Adrenal gland (tissue), 5 donors: ENCODE measurements at regions not wholly inside any gene's neighbourhood (a gene's known extent, or its start where the extent isn't known, plus 50 kb on each side); places are given as distances from the start of the nearest gene placed in this dataset.

Experiments
- POLR2A ChIP-seq, 2 donors: fragments of 450-650 bp; IDR thresholded peaks; one replicate each; pipeline ENCODE4 v1.6.1; 2017; ENCODE audit warnings: antibody characterized with exemption in 2 of 2, mild to moderate bottlenecking in 2 of 2, moderate library complexity in 1 of 2
- TF ChIP-seq, protein P1 (sequence below), 6 experiments: fragments of 450-650 bp in 4 of 6; fragments of 200-600 bp in 2 of 6; sonication (generic) in 1 of 6; IDR thresholded peaks; 1 replicate in 5 of 6; 2 replicates in 1 of 6; pipeline versions ENCODE4 v1.5.1 to v1.8.0; 2016 to 2021; ENCODE audit warnings: antibody characterized with exemption in 6 of 6, mild to moderate bottlenecking in 2 of 6, moderate library complexity in 1 of 6
- donor health status: DM: no; HTN: no; CAD: no.

GRCh38 chr13:53499576-53500133, 471.0 kb downstream of the OLFM4 start:
- TF ChIP-seq, protein P1, sequence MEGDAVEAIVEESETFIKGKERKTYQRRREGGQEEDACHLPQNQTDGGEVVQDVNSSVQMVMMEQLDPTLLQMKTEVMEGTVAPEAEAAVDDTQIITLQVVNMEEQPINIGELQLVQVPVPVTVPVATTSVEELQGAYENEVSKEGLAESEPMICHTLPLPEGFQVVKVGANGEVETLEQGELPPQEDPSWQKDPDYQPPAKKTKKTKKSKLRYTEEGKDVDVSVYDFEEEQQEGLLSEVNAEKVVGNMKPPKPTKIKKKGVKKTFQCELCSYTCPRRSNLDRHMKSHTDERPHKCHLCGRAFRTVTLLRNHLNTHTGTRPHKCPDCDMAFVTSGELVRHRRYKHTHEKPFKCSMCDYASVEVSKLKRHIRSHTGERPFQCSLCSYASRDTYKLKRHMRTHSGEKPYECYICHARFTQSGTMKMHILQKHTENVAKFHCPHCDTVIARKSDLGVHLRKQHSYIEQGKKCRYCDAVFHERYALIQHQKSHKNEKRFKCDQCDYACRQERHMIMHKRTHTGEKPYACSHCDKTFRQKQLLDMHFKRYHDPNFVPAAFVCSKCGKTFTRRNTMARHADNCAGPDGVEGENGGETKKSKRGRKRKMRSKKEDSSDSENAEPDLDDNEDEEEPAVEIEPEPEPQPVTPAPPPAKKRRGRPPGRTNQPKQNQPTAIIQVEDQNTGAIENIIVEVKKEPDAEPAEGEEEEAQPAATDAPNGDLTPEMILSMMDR (IDR thresholded peaks at IDR 0.05): no peak
- TF ChIP-seq POLR2A (IDR thresholded peaks at IDR 0.05): no peak
